ENCODE measurements at regions not wholly inside any gene's neighbourhood (a gene's known extent, or its start where the extent isn't known, plus 50 kb on each side); places are given as distances from the start of the nearest gene placed in this dataset.

- TF ChIP-seq CTCF (IDR thresholded peaks at IDR 0.05) = no peak
- no peak for DNase-seq (ENCODE audit: low spot score in 2 of 2)
- Histone ChIP-seq H3K36me3 (no peaks in the 10 kb centered on the region), H3K9me3 (no peaks in the 10 kb centered on the region), H3K4me3 (no peak overlapping the region), H3K4me1 (no peaks in the 10 kb centered on the region), H3K27ac (no peak overlapping the region), H3K27me3 (no peaks in the 10 kb centered on the region)
- intact Hi-C loops (cut with DNase I) = no loop called here
These were observed 459.5 kb downstream of the FBXO15 start for GRCh38 chr18:73688161-73688560.

- intact Hi-C loops (cut with DNase I) = no loop called here
- no peaks in the 10 kb centered on the region for H3K9me3 ChIP-seq
- DNase-seq (ENCODE audit: low spot score in 2 of 2) = no peak
These were observed 463.0 kb downstream of the FBXO15 start for GRCh38 chr18:73684647-73685046.

GRCh38 chr18:73683409-73684238, 464.0 kb downstream of the FBXO15 start:
- Histone ChIP-seq H3K4me1 (no peaks in the 10 kb centered on the region), H3K4me3 (no peak overlapping the region), H3K27me3 (no peaks in the 10 kb centered on the region), H3K9me3 (no peaks in the 10 kb centered on the region), H3K36me3 (no peaks in the 10 kb centered on the region), H3K27ac (no peak overlapping the region)
- TF ChIP-seq CTCF (IDR thresholded peaks at IDR 0.05) = no peak
- no peak for DNase-seq (ENCODE audit: low spot score in 2 of 2)
- intact Hi-C loops (cut with DNase I) = no loop called here

More at GRCh38 chr18:73684647-73685046, 463.0 kb downstream of the FBXO15 start:
- H3K27me3 ChIP-seq = no peaks in the 10 kb centered on the region
- H3K36me3 ChIP-seq = no peaks in the 10 kb centered on the region
- no peak overlapping the region for H3K4me3 ChIP-seq
- no peak overlapping the region for H3K27ac ChIP-seq
- TF ChIP-seq CTCF (IDR thresholded peaks at IDR 0.05) = no peak
- H3K4me1 ChIP-seq = no peaks in the 10 kb centered on the region

- intact Hi-C loops (cut with DNase I) = no loop called here
- Histone ChIP-seq H3K27ac (no peak overlapping the region), H3K27me3 (no peaks in the 10 kb centered on the region), H3K4me3 (no peak overlapping the region), H3K36me3 (no peaks in the 10 kb centered on the region), H3K4me1 (no peaks in the 10 kb centered on the region), H3K9me3 (no peaks in the 10 kb centered on the region)
- DNase-seq (ENCODE audit: low spot score in 2 of 2) = no peak
- no peak for TF ChIP-seq CTCF (IDR thresholded peaks at IDR 0.05)
These were observed 465.7 kb downstream of the FBXO15 start for GRCh38 chr18:73681912-73682311.

- Histone ChIP-seq H3K4me1 (no peaks in the 10 kb centered on the region), H3K4me3 (no peak overlapping the region), H3K9me3 (no peaks in the 10 kb centered on the region), H3K36me3 (no peaks in the 10 kb centered on the region), H3K27ac (no peak overlapping the region), H3K27me3 (no peaks in the 10 kb centered on the region)
- TF ChIP-seq CTCF (IDR thresholded peaks at IDR 0.05) = no peak
- no peak for DNase-seq (ENCODE audit: low spot score in 2 of 2)
- intact Hi-C loops (cut with DNase I) = no loop called here
These were observed 466.2 kb downstream of the FBXO15 start for GRCh38 chr18:73681398-73681797.

Data from ascending aorta (tissue), 2 donors.